Activated CD8-positive, alpha-beta memory T cell treated with anti-CD3 and anti-CD28 coated beads for 48 hours (primary cell): ENCODE measurements at regions not wholly inside any gene's neighbourhood (a gene's known extent, or its start where the extent isn't known, plus 50 kb on each side); places are given as distances from the start of the nearest gene placed in this dataset.

Source experiments
- DNase-seq, 3 experiments: peaks; one replicate each; pipeline ENCODE4 v3.0.0-alpha.2; 2020; ENCODE audit warnings: low read depth in 2 of 3, low spot score in 2 of 3

DNA sequence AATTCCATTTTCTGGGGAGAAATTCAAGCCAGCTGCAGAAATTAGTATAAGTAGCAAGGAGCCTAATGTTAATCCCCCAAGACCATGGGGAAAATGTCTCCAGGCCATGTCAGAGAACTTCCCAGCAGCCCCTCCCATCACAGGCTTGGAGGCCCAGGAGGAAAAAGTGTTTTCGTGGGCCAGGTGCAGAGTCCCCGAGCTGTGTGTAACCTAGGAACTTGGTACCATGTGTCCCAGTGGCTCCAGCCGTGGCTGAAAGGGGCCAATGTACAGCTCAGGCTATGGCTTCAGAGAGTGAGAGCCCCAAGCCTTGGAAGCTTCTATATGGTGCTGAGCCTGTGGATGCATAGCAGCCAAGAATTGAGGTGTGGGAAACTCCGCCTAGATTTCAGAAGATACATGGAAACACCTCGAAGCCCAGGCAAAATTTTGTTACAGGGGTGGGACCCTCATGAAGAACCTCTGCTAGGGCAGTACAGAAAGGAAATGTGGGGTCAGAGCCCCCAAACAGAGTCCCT lies 286.3 kb downstream of the MATN1 start:
- DNase-seq = no peak

GRCh38 chr1:30427545-30427944 lies 295.8 kb downstream of the MATN1 start:
- DNase-seq = no peak

GRCh38 chr1:30425046-30425445 lies 298.3 kb downstream of the MATN1 start:
- DNase-seq = no peak

DNA sequence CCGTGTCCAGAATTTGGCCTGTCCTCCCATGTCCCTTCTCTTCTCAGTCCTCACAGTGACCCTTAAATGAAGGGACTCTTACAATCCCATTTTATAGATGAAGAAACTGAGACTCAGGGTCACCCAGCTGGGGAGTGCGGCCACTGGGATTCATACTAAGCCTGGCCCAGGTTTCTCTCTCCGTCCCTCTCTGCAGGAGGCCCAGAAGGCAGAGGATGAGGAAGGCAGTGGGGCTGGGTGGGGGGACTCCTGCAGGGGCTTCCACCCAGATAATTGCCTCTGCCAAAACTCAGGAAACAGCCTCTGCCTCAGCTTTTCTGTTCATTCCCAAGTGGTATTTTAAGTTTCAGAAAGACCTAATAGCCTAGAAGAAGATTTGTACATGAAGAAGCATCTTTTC lies 299.8 kb downstream of the MATN1 start:
- no peak for DNase-seq

- DNase-seq = no peak
These were observed 301.1 kb downstream of the MATN1 start for GRCh38 chr1:30422251-30422650.

GRCh38 chr1:30420519-30421050 lies 302.8 kb downstream of the MATN1 start:
- DNase-seq = no peak

GRCh38 chr1:30419831-30420230 lies 303.6 kb downstream of the MATN1 start:
- no peak for DNase-seq

DNA sequence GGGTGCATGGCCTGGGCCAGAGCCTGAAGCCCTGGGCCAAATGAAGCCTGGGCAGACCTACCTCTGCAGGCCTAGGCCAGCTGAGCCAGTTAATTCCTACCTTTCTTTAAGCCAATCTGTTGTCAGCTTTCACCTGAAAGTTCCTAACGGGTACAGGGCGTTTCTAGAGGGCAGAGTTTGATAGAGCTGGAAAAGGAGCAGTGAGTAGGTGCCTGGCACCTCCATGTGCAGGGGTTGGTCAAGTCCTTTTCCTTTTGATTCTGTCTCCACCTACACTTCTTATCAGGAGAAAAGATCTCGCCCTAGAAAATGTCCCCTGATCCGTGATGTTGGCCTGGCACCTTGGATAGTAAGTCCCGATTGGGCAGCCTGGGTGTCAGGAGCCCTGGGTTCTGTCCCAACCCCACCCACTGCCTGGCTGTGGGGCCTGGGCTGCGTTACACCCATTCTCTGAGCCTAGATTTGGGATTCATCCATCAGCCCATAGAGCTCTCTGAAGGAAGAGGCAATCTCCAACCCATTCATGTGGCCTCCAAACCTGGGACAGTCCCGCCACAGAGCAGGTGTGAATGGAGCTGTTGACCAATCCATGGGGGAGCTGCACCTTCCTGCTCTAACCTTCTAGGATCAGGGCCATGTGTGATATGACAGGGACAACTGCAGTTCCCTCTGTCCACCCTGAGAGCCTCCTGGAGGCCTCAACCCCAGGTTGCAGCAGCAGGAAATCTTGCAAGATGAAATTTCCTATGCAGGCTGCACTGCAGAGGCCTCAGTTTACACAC lies 304.3 kb downstream of the MATN1 start:
- no peak for DNase-seq

GRCh38 chr1:30418061-30418938 lies 305.1 kb downstream of the MATN1 start:
- no peak for DNase-seq

DNA sequence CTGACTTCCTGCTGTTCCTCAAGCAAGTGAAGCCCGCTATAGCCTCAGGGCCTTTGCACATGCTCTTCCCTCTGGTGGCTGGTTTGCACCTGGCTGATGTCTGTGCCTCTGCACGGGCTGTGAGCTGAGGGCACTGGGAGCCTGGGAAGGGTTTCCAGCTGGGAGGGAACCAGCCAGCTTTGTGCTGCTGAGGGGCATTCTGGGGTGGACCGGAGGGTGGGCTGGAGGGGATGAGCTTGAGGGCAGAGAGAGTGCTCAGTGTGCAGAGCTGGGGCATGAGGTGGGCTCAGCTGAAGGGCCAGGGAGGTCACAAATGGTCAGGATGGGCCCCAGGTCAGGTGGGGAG lies 305.7 kb downstream of the MATN1 start:
- DNase-seq = no peak

GRCh38 chr1:30417001-30417700 lies 306.2 kb downstream of the MATN1 start:
- no peak for DNase-seq

DNA sequence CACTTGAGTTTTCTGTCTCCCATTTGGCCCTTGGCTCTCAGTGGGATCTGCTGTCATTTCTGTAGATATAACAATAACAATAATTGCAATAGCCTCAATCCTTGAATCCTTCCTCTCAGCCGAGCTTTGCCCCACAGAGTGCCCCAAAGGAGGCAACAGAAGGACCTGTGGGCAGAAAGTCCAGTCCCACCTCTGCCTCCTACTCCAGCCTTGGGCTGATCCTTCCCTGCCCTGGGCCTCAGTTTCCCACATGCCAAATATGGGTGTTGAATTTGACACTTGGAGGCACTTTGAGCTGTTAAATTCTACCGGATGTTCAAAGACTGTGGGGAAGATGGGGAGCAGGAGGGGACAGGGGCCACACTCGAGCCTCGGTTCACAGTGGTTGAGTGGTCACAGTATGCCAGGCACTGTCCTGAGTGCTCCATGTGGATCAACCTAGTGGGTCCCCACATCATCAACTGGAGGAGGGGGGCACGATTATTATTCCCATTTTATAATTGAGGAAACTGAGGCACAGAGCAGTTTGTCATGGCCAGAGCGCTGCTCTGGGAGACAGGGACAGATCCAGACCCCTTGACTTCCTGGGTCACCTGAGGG lies 307.1 kb downstream of the MATN1 start:
- DNase-seq = no peak

DNA sequence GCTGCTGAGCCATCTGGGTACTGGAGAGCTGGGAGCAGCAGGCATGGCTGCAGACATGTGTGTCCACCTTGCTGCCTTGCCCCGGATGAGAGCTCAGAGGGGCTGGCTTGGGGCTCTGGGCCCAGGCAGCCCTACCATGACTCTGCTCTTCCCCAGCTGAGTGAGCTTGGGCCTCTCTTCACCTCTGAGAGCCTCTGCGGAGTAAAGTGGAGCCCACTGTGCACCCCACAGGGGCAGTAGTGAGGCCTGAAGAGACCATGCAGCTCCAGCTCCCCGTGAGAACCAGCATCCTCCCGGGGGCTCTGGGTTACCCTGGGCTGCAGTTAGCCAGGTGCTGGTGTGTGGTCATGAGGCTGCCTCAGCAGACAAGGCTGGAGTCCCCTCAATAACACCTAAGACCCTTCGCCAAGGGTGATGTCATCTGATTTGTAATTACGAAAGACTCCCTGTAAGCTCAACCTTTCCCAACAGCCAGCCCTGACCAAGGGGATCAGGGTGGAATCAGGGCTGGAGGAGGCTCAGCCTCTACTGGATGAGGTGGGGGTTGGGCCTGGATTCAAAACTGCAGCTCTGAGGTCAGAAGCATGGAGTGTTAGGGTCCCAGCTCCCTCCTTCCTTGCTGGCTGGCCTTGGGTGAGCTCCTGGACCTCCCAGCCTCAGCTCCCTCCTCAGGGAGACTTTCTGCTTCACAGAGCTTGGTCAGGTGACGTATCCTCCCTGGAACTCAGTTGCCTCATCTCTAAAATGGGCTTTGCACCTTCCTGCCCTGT lies 308.0 kb downstream of the MATN1 start:
- DNase-seq = no peak

- DNase-seq = no peak
These were observed 308.6 kb downstream of the MATN1 start for GRCh38 chr1:30414851-30415165.

DNA sequence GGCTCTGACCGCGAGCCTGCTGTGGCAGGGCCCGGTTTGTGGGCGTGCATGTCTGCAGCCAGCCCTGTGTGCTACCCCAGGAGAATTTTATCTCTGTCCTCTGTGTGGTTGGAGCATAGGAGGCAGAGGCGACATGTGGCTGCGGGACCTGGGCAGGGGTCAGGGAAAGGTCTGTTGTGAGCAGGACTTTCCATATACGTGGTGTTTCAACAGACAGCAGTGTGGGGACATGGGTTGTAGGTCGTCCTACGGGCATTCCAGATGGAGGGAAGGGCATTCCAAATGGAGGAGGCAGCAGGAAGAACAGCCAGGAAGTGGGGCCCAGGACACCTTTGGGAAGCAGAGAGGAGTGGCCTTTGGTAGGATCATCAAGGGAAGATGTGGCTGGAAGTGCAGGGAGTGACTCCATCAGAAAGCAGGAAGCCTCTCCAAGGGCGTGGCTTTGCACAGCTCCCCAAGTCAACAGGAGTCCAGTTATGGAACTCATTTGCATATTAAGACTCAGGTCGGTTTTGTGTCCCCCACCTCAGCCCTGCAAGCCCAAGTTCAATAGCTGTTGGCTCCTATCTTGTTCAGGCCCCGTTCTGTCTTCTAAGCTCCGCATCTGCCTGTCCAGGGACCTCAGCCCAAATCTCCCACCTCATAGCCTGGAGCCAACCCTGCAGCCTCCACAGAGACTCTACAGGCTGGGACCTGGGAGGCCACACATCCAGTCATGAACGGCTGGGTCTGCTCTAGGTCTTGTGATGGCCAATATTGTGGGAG lies 309.1 kb downstream of the MATN1 start:
- no peak for DNase-seq

GRCh38 chr1:30413606-30414005 lies 309.8 kb downstream of the MATN1 start:
- DNase-seq = no peak

GRCh38 chr1:30413111-30413440 lies 310.3 kb downstream of the MATN1 start:
- no peak for DNase-seq

DNA sequence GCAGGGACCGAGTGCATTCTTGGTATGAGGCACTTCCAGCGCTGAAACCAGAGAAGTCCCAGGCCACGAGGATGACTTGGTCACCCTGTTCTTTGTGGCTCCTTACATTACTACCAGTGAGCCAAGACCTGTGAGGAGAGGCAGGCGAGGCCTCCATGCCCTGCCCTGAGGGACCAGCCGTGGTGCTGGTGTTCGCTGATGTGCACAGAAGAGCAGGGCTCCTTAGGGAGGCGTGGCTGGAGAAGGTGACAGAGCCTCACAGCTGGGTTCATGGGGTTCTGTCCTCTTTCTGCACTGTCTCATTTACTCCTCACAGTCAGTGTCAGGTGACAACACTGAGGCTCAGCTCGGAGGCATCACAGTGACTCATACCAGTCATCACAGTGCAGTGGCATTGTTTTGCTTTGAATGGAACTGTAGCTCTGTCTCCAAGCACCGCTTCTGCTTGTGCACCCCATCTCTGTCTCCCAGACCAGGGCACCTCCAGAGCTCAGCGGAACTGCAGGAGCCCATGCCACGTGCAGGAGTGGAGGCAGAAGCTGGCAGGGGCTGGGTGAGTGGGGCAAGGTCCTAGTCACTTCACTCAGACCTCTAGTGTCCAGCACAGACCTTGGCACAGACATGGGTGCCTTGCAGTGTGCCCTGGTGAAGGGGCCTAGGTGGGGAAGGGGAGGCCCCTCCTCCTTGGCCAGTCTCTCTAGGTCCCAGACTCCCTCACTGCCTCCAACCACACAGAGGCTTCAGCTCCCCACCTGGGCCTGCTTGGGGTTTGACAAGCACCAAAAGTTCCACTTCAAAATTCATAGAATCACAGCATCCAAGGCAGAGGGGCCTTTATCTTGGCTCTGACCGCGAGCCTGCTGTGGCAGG lies 310.9 kb downstream of the MATN1 start:
- no peak for DNase-seq

DNA sequence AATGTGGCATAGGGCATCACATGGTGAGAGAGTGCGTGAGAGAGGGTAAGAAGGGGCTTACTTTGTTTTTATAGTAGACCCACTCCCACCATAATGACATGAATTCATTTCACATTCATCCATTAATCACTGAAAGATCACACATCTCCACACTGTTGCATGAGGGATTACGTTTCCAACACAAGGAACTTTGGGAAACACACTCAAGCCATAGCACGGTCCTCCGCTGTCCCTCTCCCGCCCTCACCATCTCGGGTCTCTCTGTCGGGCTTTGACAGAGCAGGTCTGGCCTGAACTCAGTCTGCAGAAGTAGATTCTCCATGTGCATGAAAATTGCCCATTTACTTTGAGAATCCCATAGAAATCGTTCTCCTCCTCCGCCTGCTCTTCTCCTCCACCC lies 312.2 kb downstream of the MATN1 start:
- DNase-seq = no peak
